Omental fat pad (tissue), 3 donors: ENCODE measurements at regions not wholly inside any gene's neighbourhood (a gene's known extent, or its start where the extent isn't known, plus 50 kb on each side); places are given as distances from the start of the nearest gene placed in this dataset.
"Not testable (repeated sequence)": the region's sequence is repeated elsewhere in the genome, so short reads cannot be mapped to it uniquely, and the experiment has no call there.

Experiments used
- ATAC-seq: fragments of 150-250 bp; one replicate; pipeline ENCODE4 v1.9.1; 2016; ENCODE audit warnings: mild to moderate bottlenecking, moderate library complexity; ENCODE audit not compliant: low FRiP score
- DNase-seq: peaks from one replicate; pipeline ENCODE4 v3.0.0-alpha.2; 2019; ENCODE audit warnings: low spot score
- CTCF ChIP-seq, 3 donors: fragments of 450-650 bp; IDR thresholded peaks; one replicate each; pipeline ENCODE4 v1.5.1; 2016 to 2017; ENCODE audit warnings: antibody characterized with exemption in 3 of 3, mild to moderate bottlenecking in 3 of 3, moderate library complexity in 2 of 3

GRCh38 chr3:22798461-22798860 is 404.7 kb upstream of the UBE2E2 start:
- no peak for TF ChIP-seq CTCF (IDR thresholded peaks at IDR 0.05)
- DNase-seq (no peak), ATAC-seq (no peak)

- no peak for ATAC-seq
- no peak for TF ChIP-seq CTCF (IDR thresholded peaks at IDR 0.05)
- DNase-seq: no peak
These were observed 383.9 kb upstream of the UBE2E2 start for GRCh38 chr3:22819209-22819608.

- TF ChIP-seq CTCF (IDR thresholded peaks at IDR 0.05): no peak
- ATAC-seq (peak; percentile 51), DNase-seq (no peak)
These were observed 368.1 kb upstream of the UBE2E2 start for GRCh38 chr3:22835041-22835440.

GRCh38 chr3:22836131-22836530 is 367.0 kb upstream of the UBE2E2 start:
- TF ChIP-seq CTCF (IDR thresholded peaks at IDR 0.05): no peak
- DNase-seq (no peak), ATAC-seq (no peak)

- no peak for TF ChIP-seq CTCF (IDR thresholded peaks at IDR 0.05)
- no peak for DNase-seq
- ATAC-seq: no peak
These were observed 359.3 kb upstream of the UBE2E2 start for GRCh38 chr3:22843854-22844253.

GRCh38 chr3:22846566-22846965 is 356.6 kb upstream of the UBE2E2 start:
- DNase-seq (no peak), ATAC-seq (no peak)
- no peak for TF ChIP-seq CTCF (IDR thresholded peaks at IDR 0.05)

GRCh38 chr3:22849583-22849982 is 353.5 kb upstream of the UBE2E2 start:
- not testable (repeated sequence) for DNase-seq, ATAC-seq

GRCh38 chr3:22856811-22857210 is 346.3 kb upstream of the UBE2E2 start:
- ATAC-seq: no peak
- TF ChIP-seq CTCF (IDR thresholded peaks at IDR 0.05): no peak
- no peak for DNase-seq
